HepG2 (cell line): ENCODE measurements at regions not wholly inside any gene's neighbourhood (a gene's known extent, or its start where the extent isn't known, plus 50 kb on each side); places are given as distances from the start of the nearest gene placed in this dataset.

ENCODE experiments used
- ATAC-seq: fragments of 200-7000 bp; cut with Tn5 transposase; 3 replicates; pipeline ENCODE4 v1.9.1; 2020; ENCODE audit warnings: mild to moderate bottlenecking, moderate library complexity
- BruUV-seq: library from RNA; stranded (reverse); fragments of 400-500 nt; replicated peaks from 2 replicates; lab custom pipeline; 2021; lab: Mats Ljungman, UMichigan
- CTCF ChIA-PET: fragments of 300-600 bp; formaldehyde crosslinking; extraction: SDS; loops from one replicate; lab custom pipeline; 2021; ENCODE audit warnings: low total read pairs, inconsistent platforms, low intra/inter-chr PET ratio; lab: Yijun Ruan, JAX
- POLR2A ChIA-PET: fragments of 350-600 bp; sonication (Branson Sonifier 250); formaldehyde crosslinking; loops from one replicate; lab custom pipeline; 2020; ENCODE audit warnings: antibody characterized with exemption, inconsistent platforms; lab: Yijun Ruan, JAX
- DNase-seq: peaks from one replicate; pipeline ENCODE4 v3.0.0-alpha.2; 2015; ENCODE audit warnings: low spot score
- FAIRE-seq: peaks from 3 replicates; lab custom pipeline; 2011; peaks lifted over from hg19 to GRCh38; lab: Jason Lieb, UNC
- H2AFZ ChIP-seq: one replicate; pipeline ENCODE4 v1.6.1; 2011; ENCODE audit warnings: low read length, inconsistent platforms
- H3K27ac ChIP-seq: fragments of 300-600 bp; 3 replicates; pipeline ENCODE4 v1.8.0; 2011; ENCODE audit warnings: mixed run types, mild to moderate bottlenecking, mixed read lengths, low read length, inconsistent platforms; ENCODE audit not compliant: insufficient read depth; ENCODE audit errors: extremely low read length
- H3K27me3 ChIP-seq, 2 experiments: fragments of 200-600 bp in 1 of 2; 2 replicates in 1 of 2; 3 replicates in 1 of 2; pipeline versions ENCODE4 v1.6.0 to v1.8.0; 2011; ENCODE audit warnings: low read length in 2 of 2, mild to moderate bottlenecking in 2 of 2, moderate library complexity in 2 of 2, inconsistent platforms in 1 of 2; ENCODE audit not compliant: insufficient read depth in 2 of 2, control insufficient read depth in 1 of 2
- H3K36me3 ChIP-seq, 2 experiments: fragments of 200-600 bp in 1 of 2; replicated peaks in 1 of 2; 2 replicates in 1 of 2; 3 replicates in 1 of 2; pipeline versions ENCODE4 v1.5.1 to v1.8.0; 2011; ENCODE audit warnings: low read length in 2 of 2, inconsistent platforms in 1 of 2; ENCODE audit not compliant: insufficient read depth in 2 of 2, control insufficient read depth in 1 of 2
- H3K4me1 ChIP-seq: 2 replicates; pipeline ENCODE4 v1.5.1; 2012; ENCODE audit warnings: low read length, inconsistent platforms; ENCODE audit not compliant: insufficient read depth
- H3K4me2 ChIP-seq: 2 replicates; pipeline ENCODE4 v1.6.0; 2011; ENCODE audit warnings: low read depth, low read length, inconsistent platforms
- H3K4me3 ChIP-seq, 3 experiments: fragments of 200-600 bp in 1 of 3; sonication (generic), shearing (Covaris generic) in 1 of 3; replicated peaks in 1 of 3; 2 replicates each; pipeline ENCODE4 v1.5.1; 2011 to 2016; ENCODE audit warnings: low read length in 3 of 3, inconsistent platforms in 2 of 3, low read depth in 2 of 3, mild to moderate bottlenecking in 2 of 3, control low read depth in 1 of 3, mixed read lengths in 1 of 3; ENCODE audit not compliant: insufficient read depth in 1 of 3
- H3K79me2 ChIP-seq: one replicate; pipeline ENCODE4 v1.6.1; 2011; ENCODE audit warnings: low read length, inconsistent platforms; ENCODE audit not compliant: insufficient read depth
- H3K9ac ChIP-seq: 2 replicates; pipeline ENCODE4 v1.6.0; 2011; ENCODE audit warnings: mild to moderate bottlenecking, low read depth, low read length, inconsistent platforms; ENCODE audit not compliant: insufficient read depth
- H3K9me3 ChIP-seq: 2 replicates; pipeline ENCODE4 v1.5.1; 2012; ENCODE audit warnings: mild to moderate bottlenecking, low read length
- H4K20me1 ChIP-seq: 2 replicates; pipeline ENCODE4 v1.6.0; 2011; ENCODE audit warnings: inconsistent platforms, mild to moderate bottlenecking, low read length, moderate library complexity; ENCODE audit not compliant: insufficient read depth
- BCL6 ChIP-seq: IDR thresholded peaks from 2 replicates; pipeline ENCODE4 v1.6.1; 2016; ENCODE audit warnings: missing genetic modification reagents, missing compliant biosample characterization
- KAT7 ChIP-seq: IDR thresholded peaks from 2 replicates; pipeline ENCODE4 v1.6.1; 2018; ENCODE audit warnings: borderline replicate concordance, missing compliant biosample characterization
- KLF15 ChIP-seq: sonication (generic); formaldehyde crosslinking; IDR thresholded peaks from 2 replicates; pipeline ENCODE4 v1.8.1; 2023; ENCODE audit warnings: borderline replicate concordance, mild to moderate bottlenecking, inconsistent platforms, missing genetic modification reagents, mixed read lengths
- TMF1 ChIP-seq: sonication (generic); formaldehyde crosslinking; IDR thresholded peaks from 2 replicates; pipeline ENCODE4 v1.8.1; 2022; ENCODE audit warnings: low read depth, missing genetic modification reagents
- ZNF589 ChIP-seq: sonication (generic); formaldehyde crosslinking; conservative IDR thresholded peaks from 2 replicates; pipeline ENCODE4 v1.8.0; 2022; ENCODE audit warnings: mild to moderate bottlenecking, moderate library complexity, missing genetic modification reagents
- WGBS: methylation state at CpG from one replicate; pipeline ENCODE4 v1.1.6; 2017; ENCODE audit warnings: low lambda C conversion rate; 5-methylcytosine and 5-hydroxymethylcytosine counted together
- in situ Hi-C: cut with HindIII; loops from 2 replicates; pipeline ENCODE4 v1.10.0; 2017; ENCODE audit warnings: low pct_unique_long_range_greater_than_20kb; ENCODE audit not compliant: extremely low pct_ligation_motif_present
- intact Hi-C: fragments of 100-400 bp; cut with micrococcal nuclease; formaldehyde crosslinking; loops from one replicate; pipeline ENCODE4 v1.10.0; 2022; ENCODE audit not compliant: unreplicated experiment
- TF ChIP-seq, protein P1 (sequence below): sonication (generic); formaldehyde crosslinking; IDR thresholded peaks from 2 replicates; pipeline ENCODE4 v1.5.1; 2020; ENCODE audit warnings: mild to moderate bottlenecking, missing genetic modification reagents, moderate library complexity
- TF ChIP-seq, protein P2 (sequence below): sonication (generic); formaldehyde crosslinking; IDR thresholded peaks from 2 replicates; pipeline ENCODE4 v1.9.0; 2021; ENCODE audit warnings: missing genetic modification reagents, borderline replicate concordance
- TF ChIP-seq, protein P3 (sequence below): sonication (generic); formaldehyde crosslinking; IDR thresholded peaks from 2 replicates; pipeline ENCODE4 v1.5.0; 2020; ENCODE audit warnings: mild to moderate bottlenecking, missing genetic modification reagents, borderline replicate concordance
- TF ChIP-seq, protein P4 (sequence below): IDR thresholded peaks from 2 replicates; pipeline ENCODE4 v1.6.1; 2016; ENCODE audit warnings: mild to moderate bottlenecking

DNA sequence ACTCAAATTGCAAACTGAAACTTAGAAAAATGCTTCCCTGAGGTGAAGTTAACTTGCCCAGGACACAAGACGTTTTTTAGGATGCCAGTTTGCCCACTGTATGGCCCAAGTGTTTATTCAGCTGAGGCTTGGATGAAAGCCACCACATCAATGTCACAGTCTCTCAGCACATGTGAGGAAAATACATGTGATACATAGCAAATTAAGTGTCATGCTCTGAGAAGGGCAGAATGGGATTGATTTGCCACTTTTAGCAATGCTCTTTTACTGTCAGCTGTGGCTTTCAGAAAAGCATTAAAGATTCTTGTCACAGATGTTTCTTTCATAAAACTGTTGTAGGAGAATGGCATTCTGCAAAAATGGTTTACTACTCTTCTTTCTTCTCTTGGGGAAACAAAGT, 165.5 kb downstream of the ZIC1 start:
- no TSS peak for BruUV-seq
- TF ChIP-seq, protein P1, sequence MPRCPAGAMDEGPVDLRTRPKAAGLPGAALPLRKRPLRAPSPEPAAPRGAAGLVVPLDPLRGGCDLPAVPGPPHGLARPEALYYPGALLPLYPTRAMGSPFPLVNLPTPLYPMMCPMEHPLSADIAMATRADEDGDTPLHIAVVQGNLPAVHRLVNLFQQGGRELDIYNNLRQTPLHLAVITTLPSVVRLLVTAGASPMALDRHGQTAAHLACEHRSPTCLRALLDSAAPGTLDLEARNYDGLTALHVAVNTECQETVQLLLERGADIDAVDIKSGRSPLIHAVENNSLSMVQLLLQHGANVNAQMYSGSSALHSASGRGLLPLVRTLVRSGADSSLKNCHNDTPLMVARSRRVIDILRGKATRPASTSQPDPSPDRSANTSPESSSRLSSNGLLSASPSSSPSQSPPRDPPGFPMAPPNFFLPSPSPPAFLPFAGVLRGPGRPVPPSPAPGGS (CRISPR knock-in tag), result no peak
- TF ChIP-seq TMF1 (CRISPR knock-in tag) (no peak), ZNF589 (CRISPR knock-in tag) (no peak), KAT7 (CRISPR knock-in tag) (no peak), BCL6 (CRISPR knock-in tag) (no peak), KLF15 (CRISPR knock-in tag) (no peak)
- TF ChIP-seq, protein P2, sequence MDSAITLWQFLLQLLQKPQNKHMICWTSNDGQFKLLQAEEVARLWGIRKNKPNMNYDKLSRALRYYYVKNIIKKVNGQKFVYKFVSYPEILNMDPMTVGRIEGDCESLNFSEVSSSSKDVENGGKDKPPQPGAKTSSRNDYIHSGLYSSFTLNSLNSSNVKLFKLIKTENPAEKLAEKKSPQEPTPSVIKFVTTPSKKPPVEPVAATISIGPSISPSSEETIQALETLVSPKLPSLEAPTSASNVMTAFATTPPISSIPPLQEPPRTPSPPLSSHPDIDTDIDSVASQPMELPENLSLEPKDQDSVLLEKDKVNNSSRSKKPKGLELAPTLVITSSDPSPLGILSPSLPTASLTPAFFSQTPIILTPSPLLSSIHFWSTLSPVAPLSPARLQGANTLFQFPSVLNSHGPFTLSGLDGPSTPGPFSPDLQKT (CRISPR knock-in tag), result no peak
- TF ChIP-seq, protein P3, sequence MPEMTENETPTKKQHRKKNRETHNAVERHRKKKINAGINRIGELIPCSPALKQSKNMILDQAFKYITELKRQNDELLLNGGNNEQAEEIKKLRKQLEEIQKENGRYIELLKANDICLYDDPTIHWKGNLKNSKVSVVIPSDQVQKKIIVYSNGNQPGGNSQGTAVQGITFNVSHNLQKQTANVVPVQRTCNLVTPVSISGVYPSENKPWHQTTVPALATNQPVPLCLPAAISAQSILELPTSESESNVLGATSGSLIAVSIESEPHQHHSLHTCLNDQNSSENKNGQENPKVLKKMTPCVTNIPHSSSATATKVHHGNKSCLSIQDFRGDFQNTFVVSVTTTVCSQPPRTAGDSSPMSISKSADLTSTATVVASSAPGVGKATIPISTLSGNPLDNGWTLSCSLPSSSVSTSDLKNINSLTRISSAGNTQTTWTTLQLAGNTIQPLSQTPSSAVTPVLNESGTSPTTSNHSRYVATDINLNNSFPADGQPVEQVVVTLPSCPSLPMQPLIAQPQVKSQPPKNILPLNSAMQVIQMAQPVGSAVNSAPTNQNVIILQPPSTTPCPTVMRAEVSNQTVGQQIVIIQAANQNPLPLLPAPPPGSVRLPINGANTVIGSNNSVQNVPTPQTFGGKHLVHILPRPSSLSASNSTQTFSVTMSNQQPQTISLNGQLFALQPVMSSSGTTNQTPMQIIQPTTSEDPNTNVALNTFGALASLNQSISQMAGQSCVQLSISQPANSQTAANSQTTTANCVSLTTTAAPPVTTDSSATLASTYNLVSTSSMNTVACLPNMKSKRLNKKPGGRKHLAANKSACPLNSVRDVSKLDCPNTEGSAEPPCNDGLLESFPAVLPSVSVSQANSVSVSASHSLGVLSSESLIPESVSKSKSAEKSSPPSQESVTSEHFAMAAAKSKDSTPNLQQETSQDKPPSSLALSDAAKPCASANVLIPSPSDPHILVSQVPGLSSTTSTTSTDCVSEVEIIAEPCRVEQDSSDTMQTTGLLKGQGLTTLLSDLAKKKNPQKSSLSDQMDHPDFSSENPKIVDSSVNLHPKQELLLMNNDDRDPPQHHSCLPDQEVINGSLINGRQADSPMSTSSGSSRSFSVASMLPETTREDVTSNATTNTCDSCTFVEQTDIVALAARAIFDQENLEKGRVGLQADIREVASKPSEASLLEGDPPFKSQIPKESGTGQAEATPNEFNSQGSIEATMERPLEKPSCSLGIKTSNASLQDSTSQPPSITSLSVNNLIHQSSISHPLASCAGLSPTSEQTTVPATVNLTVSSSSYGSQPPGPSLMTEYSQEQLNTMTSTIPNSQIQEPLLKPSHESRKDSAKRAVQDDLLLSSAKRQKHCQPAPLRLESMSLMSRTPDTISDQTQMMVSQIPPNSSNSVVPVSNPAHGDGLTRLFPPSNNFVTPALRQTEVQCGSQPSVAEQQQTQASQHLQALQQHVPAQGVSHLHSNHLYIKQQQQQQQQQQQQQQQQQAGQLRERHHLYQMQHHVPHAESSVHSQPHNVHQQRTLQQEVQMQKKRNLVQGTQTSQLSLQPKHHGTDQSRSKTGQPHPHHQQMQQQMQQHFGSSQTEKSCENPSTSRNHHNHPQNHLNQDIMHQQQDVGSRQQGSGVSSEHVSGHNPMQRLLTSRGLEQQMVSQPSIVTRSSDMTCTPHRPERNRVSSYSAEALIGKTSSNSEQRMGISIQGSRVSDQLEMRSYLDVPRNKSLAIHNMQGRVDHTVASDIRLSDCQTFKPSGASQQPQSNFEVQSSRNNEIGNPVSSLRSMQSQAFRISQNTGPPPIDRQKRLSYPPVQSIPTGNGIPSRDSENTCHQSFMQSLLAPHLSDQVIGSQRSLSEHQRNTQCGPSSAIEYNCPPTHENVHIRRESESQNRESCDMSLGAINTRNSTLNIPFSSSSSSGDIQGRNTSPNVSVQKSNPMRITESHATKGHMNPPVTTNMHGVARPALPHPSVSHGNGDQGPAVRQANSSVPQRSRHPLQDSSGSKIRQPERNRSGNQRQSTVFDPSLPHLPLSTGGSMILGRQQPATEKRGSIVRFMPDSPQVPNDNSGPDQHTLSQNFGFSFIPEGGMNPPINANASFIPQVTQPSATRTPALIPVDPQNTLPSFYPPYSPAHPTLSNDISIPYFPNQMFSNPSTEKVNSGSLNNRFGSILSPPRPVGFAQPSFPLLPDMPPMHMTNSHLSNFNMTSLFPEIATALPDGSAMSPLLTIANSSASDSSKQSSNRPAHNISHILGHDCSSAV (CRISPR knock-in tag), result no peak
- TF ChIP-seq, protein P4, sequence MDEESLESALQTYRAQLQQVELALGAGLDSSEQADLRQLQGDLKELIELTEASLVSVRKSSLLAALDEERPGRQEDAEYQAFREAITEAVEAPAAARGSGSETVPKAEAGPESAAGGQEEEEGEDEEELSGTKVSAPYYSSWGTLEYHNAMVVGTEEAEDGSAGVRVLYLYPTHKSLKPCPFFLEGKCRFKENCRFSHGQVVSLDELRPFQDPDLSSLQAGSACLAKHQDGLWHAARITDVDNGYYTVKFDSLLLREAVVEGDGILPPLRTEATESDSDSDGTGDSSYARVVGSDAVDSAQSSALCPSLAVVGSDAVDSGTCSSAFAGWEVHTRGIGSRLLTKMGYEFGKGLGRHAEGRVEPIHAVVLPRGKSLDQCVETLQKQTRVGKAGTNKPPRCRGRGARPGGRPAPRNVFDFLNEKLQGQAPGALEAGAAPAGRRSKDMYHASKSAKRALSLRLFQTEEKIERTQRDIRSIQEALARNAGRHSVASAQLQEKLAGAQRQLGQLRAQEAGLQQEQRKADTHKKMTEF (CRISPR knock-in tag), result no peak
- POLR2A ChIA-PET, result no interaction called here
- CTCF ChIA-PET, result no interaction called here
- Histone ChIP-seq H3K36me3 (no peaks in the 10 kb centered on the region), H3K79me2 (no peaks in the 10 kb centered on the region), H3K9ac (no peak overlapping the region), H4K20me1 (no peaks in the 10 kb centered on the region), H3K4me2 (no peak overlapping the region), H3K9me3 (no peaks in the 10 kb centered on the region), H3K4me3 (no peak overlapping the region), H2AFZ (no peak overlapping the region), H3K4me1 (no peaks in the 10 kb centered on the region), H3K27me3 (no peaks in the 10 kb centered on the region), H3K27ac (no peak overlapping the region)
- in situ Hi-C loops, result no loop called here
- ATAC-seq, result no peak
- WGBS, result 0% methylated on average over 1 of the region's 1 CpG
- no peak for DNase-seq
- intact Hi-C loops, result no loop called here
- FAIRE-seq, result no peak
